GM19351 (cell line): ENCODE measurements at regions not wholly inside any gene's neighbourhood (a gene's known extent, or its start where the extent isn't known, plus 50 kb on each side); places are given as distances from the start of the nearest gene placed in this dataset.

ENCODE experiments used
- ATAC-seq: cut with Tn5 transposase; IDR thresholded peaks from one replicate; pipeline ENCODE4 v1.9.1; 2021; ENCODE audit warnings: mild to moderate bottlenecking, moderate library complexity; ENCODE audit not compliant: unreplicated experiment

GRCh38 chr9:108386032-108386431, 469.8 kb downstream of the ACTL7B start:
- no peak for ATAC-seq

- no peak for ATAC-seq
Observed at GRCh38 chr9:108383796-108384195, 472.0 kb downstream of the ACTL7B start.

- no peak for ATAC-seq
Observed at GRCh38 chr9:108382310-108382709, 473.5 kb downstream of the ACTL7B start.

GRCh38 chr9:108377881-108378280, 477.9 kb downstream of the ACTL7B start:
- no peak for ATAC-seq

- ATAC-seq = no peak
Observed at GRCh38 chr9:108377382-108377781, 478.4 kb downstream of the ACTL7B start.

GRCh38 chr9:108376140-108376539, 479.6 kb downstream of the ACTL7B start:
- ATAC-seq = no peak

- no peak for ATAC-seq
Observed at GRCh38 chr9:108374626-108375025, 481.2 kb downstream of the ACTL7B start.

- no peak for ATAC-seq
Observed at GRCh38 chr9:108367188-108367587, 488.6 kb downstream of the ACTL7B start.

GRCh38 chr9:108363311-108363710, 492.5 kb downstream of the ACTL7B start:
- no peak for ATAC-seq

GRCh38 chr9:108360304-108360703, 495.5 kb downstream of the ACTL7B start:
- no peak for ATAC-seq

GRCh38 chr9:108356806-108357205, 499.0 kb downstream of the ACTL7B start:
- no peak for ATAC-seq

- no peak for ATAC-seq
Observed at GRCh38 chr9:108351571-108351970, 504.2 kb downstream of the ACTL7B start.

GRCh38 chr9:108347463-108348188, 508.2 kb downstream of the ACTL7B start:
- no peak for ATAC-seq

- ATAC-seq = no peak
Observed at GRCh38 chr9:108345826-108346225, 510.0 kb downstream of the ACTL7B start.

GRCh38 chr9:108339251-108339650, 516.5 kb downstream of the ACTL7B start:
- ATAC-seq = no peak

GRCh38 chr9:108336575-108336974, 519.2 kb downstream of the ACTL7B start:
- ATAC-seq = no peak

GRCh38 chr9:108333530-108333983, 522.2 kb downstream of the ACTL7B start:
- ATAC-seq = no peak

GRCh38 chr9:108331596-108331995, 524.2 kb downstream of the ACTL7B start:
- ATAC-seq = no peak

- no peak for ATAC-seq
Observed at GRCh38 chr9:108325406-108325805, 530.4 kb downstream of the ACTL7B start.

GRCh38 chr9:108323615-108324014, 532.2 kb downstream of the ACTL7B start:
- no peak for ATAC-seq

GRCh38 chr9:108322326-108323098, 533.3 kb downstream of the ACTL7B start:
- no peak for ATAC-seq

- no peak for ATAC-seq
Observed at GRCh38 chr9:108316630-108317029, 539.2 kb downstream of the ACTL7B start.
